ENCODE measurements at regions not wholly inside any gene's neighbourhood (a gene's known extent, or its start where the extent isn't known, plus 50 kb on each side); places are given as distances from the start of the nearest gene placed in this dataset.
"Not testable (repeated sequence)": the region's sequence is repeated elsewhere in the genome, so short reads cannot be mapped to it uniquely, and the experiment has no call there.

DNA sequence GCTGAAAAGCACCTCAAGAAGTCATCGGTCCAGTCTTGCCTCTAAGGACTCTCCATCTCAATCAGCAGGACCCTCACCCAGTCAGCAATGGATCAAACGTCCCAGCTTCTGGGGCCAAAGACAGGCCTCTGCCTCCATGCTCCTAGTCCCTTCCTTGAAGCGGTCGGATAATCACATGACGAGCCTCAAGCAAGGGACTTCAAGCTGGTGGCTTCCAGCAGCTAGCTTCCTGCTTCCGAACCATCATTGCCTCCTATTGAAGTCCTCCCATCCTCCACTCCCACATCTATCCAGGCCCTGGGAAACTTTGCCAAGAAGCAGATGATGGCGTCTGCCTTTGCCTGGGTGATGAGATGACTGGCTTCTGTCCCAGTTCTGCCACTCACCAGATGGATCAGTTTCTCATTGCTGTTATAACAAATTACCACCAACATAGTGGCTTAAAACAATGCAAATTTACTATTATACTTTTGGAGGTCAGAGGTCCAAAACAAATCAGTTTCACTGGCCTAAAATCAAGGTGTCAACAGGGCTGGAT lies 135.2 kb upstream of the MAMLD1 start:
- no peaks in the 10 kb centered on the region for H3K27me3 ChIP-seq
- H3K4me1 ChIP-seq, result no peaks in the 10 kb centered on the region
- intact Hi-C loops (cut with DNase I), result no loop called here
- H3K9me3 ChIP-seq, result no peaks in the 10 kb centered on the region
- TF ChIP-seq, protein P1, sequence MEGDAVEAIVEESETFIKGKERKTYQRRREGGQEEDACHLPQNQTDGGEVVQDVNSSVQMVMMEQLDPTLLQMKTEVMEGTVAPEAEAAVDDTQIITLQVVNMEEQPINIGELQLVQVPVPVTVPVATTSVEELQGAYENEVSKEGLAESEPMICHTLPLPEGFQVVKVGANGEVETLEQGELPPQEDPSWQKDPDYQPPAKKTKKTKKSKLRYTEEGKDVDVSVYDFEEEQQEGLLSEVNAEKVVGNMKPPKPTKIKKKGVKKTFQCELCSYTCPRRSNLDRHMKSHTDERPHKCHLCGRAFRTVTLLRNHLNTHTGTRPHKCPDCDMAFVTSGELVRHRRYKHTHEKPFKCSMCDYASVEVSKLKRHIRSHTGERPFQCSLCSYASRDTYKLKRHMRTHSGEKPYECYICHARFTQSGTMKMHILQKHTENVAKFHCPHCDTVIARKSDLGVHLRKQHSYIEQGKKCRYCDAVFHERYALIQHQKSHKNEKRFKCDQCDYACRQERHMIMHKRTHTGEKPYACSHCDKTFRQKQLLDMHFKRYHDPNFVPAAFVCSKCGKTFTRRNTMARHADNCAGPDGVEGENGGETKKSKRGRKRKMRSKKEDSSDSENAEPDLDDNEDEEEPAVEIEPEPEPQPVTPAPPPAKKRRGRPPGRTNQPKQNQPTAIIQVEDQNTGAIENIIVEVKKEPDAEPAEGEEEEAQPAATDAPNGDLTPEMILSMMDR (IDR thresholded peaks at IDR 0.05), result no peak
- no peak for TF ChIP-seq POLR2A (IDR thresholded peaks at IDR 0.05)
- H3K36me3 ChIP-seq, result no peaks in the 10 kb centered on the region
- ATAC-seq, result no peak
- no peak overlapping the region for H3K4me3 ChIP-seq
- WGBS (ENCODE audit: insufficient coverage, low coverage, low lambda C conversion rate, missing lambda C conversion rate), result 60% methylated on average over 2 of the region's 7 CpGs
- H3K27ac ChIP-seq, result no peak overlapping the region
- DNase-seq, result no peak

DNA sequence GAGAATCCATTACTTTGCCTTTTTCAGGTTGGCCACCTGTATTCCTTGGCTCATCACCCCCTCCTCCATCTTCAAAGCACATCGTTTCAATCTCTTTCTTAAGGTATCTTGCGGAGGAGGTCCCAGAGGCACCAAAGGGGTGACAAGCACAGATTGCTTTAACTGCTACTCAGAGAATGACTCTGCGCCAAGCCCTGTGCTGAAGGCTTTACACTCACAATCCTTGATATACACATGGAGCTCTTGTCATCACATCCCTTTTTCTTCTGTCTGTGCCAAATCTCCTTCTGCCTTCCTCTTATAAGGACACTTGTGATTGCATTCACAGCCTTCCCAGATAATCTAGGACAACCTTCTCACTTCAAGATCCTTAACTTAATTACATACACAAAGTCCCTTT lies 134.7 kb upstream of the MAMLD1 start:
- Histone ChIP-seq H3K27ac (no peak overlapping the region), H3K9me3 (no peaks in the 10 kb centered on the region), H3K4me3 (no peak overlapping the region), H3K4me1 (no peaks in the 10 kb centered on the region), H3K27me3 (no peaks in the 10 kb centered on the region), H3K36me3 (no peaks in the 10 kb centered on the region)
- ATAC-seq (no peak), DNase-seq (no peak)
- no peak for TF ChIP-seq POLR2A (IDR thresholded peaks at IDR 0.05)
- TF ChIP-seq, protein P1 (IDR thresholded peaks at IDR 0.05), result no peak
- intact Hi-C loops (cut with DNase I), result no loop called here
- 81% methylated on average over 2 of the region's 3 CpGs for WGBS (ENCODE audit: insufficient coverage, low coverage, low lambda C conversion rate, missing lambda C conversion rate)

DNA sequence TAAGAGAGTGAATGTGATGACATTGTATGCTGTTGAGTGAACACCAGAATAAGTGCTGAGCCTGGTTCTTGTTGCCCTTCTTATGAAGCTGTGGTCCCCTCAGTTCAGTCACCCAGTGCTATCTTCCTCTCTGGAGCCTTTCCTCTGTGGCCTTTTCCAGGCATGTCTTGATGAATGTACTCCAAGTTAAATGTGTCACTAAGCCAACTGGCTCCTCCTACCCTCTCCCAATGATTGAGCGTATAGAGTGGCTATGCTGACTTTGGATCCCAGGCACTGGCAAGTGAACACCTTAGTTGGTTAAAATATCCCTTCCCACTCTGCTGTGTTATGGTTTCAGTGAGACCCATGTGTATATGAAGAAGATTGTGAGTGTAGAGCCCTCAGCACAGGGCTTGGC lies 134.1 kb upstream of the MAMLD1 start:
- ATAC-seq (no peak), DNase-seq (no peak)
- Histone ChIP-seq H3K4me3 (no peak overlapping the region), H3K9me3 (no peaks in the 10 kb centered on the region), H3K4me1 (no peaks in the 10 kb centered on the region), H3K27me3 (no peaks in the 10 kb centered on the region), H3K36me3 (no peaks in the 10 kb centered on the region), H3K27ac (no peak overlapping the region)
- WGBS (ENCODE audit: insufficient coverage, low coverage, low lambda C conversion rate, missing lambda C conversion rate), result no CpG with 5 or more reads among the region's 1 CpG
- intact Hi-C loops (cut with DNase I), result no loop called here
- TF ChIP-seq POLR2A (IDR thresholded peaks at IDR 0.05), result no peak
- TF ChIP-seq, protein P1 (IDR thresholded peaks at IDR 0.05), result no peak

DNA sequence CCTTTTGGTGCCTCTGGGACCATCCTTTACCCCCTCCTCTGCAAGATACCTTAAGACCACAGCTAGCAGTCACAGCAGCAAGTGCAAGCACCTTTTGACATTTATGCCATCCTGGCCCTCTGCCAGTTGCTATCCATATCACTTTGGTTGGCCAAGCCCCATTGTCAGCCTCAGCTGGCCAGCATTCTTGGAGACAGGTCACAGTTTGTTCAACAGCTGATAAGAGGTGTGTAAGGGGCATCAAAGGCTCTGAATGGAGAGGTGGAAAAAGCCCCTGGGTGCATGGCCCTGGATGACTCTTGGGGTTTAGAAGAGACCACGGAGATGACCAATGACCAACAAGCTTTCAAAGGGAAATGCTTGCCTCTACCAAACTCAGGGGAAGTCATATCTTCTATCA lies 133.6 kb upstream of the MAMLD1 start:
- Histone ChIP-seq H3K4me1 (no peaks in the 10 kb centered on the region), H3K27me3 (no peaks in the 10 kb centered on the region), H3K27ac (no peak overlapping the region), H3K36me3 (no peaks in the 10 kb centered on the region), H3K4me3 (no peak overlapping the region), H3K9me3 (no peaks in the 10 kb centered on the region)
- 57% methylated on average over 1 of the region's 1 CpG for WGBS (ENCODE audit: insufficient coverage, low coverage, low lambda C conversion rate, missing lambda C conversion rate)
- no peak for ATAC-seq
- no peak for DNase-seq
- TF ChIP-seq, protein P1 (IDR thresholded peaks at IDR 0.05), result no peak
- no peak for TF ChIP-seq POLR2A (IDR thresholded peaks at IDR 0.05)
- intact Hi-C loops (cut with DNase I), result no loop called here

DNA sequence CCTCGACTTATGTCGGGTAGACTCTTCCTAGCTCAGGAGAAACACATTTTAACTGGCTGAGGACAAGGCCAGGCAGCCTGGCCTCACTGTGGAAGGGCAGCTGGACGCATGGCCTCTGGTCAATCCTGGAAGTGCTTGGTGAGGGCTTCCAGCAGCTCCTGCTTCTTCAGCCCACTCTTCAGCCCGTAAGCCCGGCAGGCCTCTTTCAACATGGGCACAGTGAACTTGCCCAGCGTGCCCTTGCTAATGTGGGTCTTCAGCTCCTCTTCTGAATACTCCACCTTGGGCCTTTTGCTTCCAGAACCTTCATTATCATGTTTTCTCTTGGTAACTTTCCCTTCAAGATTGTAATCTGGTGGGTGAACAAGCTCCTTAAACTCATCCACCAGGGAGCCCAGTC lies 132.2 kb upstream of the MAMLD1 start:
- DNase-seq; H3K36me3 ChIP-seq; H3K27me3 ChIP-seq; H3K4me3 ChIP-seq; H3K4me1 ChIP-seq; intact Hi-C loops (cut with DNase I); H3K27ac ChIP-seq; ATAC-seq; H3K9me3 ChIP-seq: not testable (repeated sequence)
- WGBS (ENCODE audit: insufficient coverage, low coverage, low lambda C conversion rate, missing lambda C conversion rate), result 36% methylated on average over 3 of the region's 6 CpGs

DNA sequence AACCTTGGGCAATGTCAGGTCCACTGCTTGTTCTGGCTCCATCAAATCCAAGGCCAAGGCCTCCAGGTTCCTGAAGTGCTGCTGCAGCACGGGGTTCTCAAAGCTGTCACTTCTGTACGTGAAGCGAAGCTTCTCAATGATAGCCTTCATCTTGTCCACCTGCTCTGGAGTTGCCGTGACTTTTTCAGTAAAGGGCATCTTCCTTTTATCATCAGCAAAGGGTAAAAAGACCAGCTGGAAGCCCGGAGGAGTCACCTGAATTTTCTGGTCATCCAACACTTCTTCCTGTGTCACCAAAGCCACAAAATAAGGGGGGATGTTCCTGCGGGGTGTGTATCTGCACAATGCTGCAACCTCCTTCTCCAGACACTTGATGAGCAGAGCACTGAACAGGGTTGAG lies 131.7 kb upstream of the MAMLD1 start:
- DNase-seq; ATAC-seq; H3K27me3 ChIP-seq; intact Hi-C loops (cut with DNase I); H3K36me3 ChIP-seq; H3K27ac ChIP-seq; H3K4me1 ChIP-seq; H3K4me3 ChIP-seq; H3K9me3 ChIP-seq: not testable (repeated sequence)
- 75% methylated on average over 6 of the region's 6 CpGs for WGBS (ENCODE audit: insufficient coverage, low coverage, low lambda C conversion rate, missing lambda C conversion rate)

DNA sequence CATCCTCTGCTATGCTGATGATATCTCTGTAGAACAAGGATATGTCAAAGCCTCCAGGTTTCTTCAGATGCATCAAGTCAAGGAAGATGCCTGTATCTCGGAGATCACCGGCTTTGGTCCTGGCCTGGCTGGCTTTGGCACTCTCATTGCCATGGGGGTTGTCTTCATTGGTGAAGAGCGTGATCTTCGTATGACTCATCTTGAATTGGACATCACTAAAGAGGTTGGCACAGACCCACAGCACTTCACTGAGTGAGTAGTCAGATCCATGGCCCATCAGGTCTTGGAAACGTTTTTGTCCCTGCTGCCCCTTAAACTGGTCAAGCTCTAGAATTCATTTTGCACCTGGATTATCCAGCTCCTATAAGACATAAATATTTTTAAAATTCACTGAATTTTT lies 130.9 kb upstream of the MAMLD1 start:
- H3K4me1 ChIP-seq; H3K36me3 ChIP-seq; H3K27ac ChIP-seq; intact Hi-C loops (cut with DNase I); H3K4me3 ChIP-seq; ATAC-seq; DNase-seq; H3K27me3 ChIP-seq; H3K9me3 ChIP-seq: not testable (repeated sequence)
- 74% methylated on average over 4 of the region's 5 CpGs for WGBS (ENCODE audit: insufficient coverage, low coverage, low lambda C conversion rate, missing lambda C conversion rate)

Measured in right lobe of liver (tissue), 6 donors.